GM23338 (cell line): ENCODE measurements at regions not wholly inside any gene's neighbourhood (a gene's known extent, or its start where the extent isn't known, plus 50 kb on each side); places are given as distances from the start of the nearest gene placed in this dataset.

Source experiments
- ATAC-seq: fragments of 200-7000 bp; cut with Tn5 transposase; 3 replicates; pipeline ENCODE4 v1.9.1; 2020
- DNase-seq: peaks from one replicate; pipeline ENCODE4 v3.0.0-alpha.2; 2015; ENCODE audit warnings: low spot score
- H2AFZ ChIP-seq: fragments of 200-600 bp; sonication (generic); 2 replicates; pipeline ENCODE4 v1.8.0; 2016; ENCODE audit warnings: antibody characterized with exemption, mild to moderate bottlenecking, moderate library complexity
- H3F3A ChIP-seq: fragments of 200-600 bp; sonication (generic); replicated peaks from 2 replicates; pipeline ENCODE4 v1.8.0; 2017; ENCODE audit warnings: antibody characterized with exemption, mixed run types, low read depth
- H3K27ac ChIP-seq: fragments of 200-600 bp; sonication (generic); 2 replicates; pipeline ENCODE4 v1.6.1; 2016; ENCODE audit warnings: low read depth
- H3K27me3 ChIP-seq: fragments of 200-600 bp; sonication (generic); 2 replicates; pipeline ENCODE4 v1.8.0; 2016; ENCODE audit warnings: mild to moderate bottlenecking, mixed run types, moderate library complexity; ENCODE audit not compliant: insufficient read depth
- H3K36me3 ChIP-seq: fragments of 200-600 bp; sonication (generic); 2 replicates; pipeline ENCODE4 v1.8.0; 2016; ENCODE audit warnings: mild to moderate bottlenecking; ENCODE audit not compliant: insufficient read depth
- H3K4me1 ChIP-seq: fragments of 200-600 bp; sonication (generic); 2 replicates; pipeline ENCODE4 v1.8.0; 2016; ENCODE audit warnings: mild to moderate bottlenecking, moderate library complexity; ENCODE audit not compliant: insufficient read depth
- H3K4me2 ChIP-seq: fragments of 200-600 bp; sonication (generic); 2 replicates; pipeline ENCODE4 v1.7.1; 2017; ENCODE audit warnings: mixed run types
- H3K4me3 ChIP-seq: fragments of 200-600 bp; sonication (generic); 2 replicates; pipeline ENCODE4 v1.6.1; 2016; ENCODE audit warnings: mixed run types
- H3K79me2 ChIP-seq: fragments of 200-600 bp; sonication (generic); replicated peaks from 2 replicates; pipeline ENCODE4 v1.8.0; 2017; ENCODE audit warnings: mild to moderate bottlenecking; ENCODE audit not compliant: insufficient read depth
- H3K9me2 ChIP-seq: fragments of 200-600 bp; sonication (generic); 2 replicates; pipeline ENCODE4 v1.8.0; 2017; ENCODE audit not compliant: insufficient read depth
- H4K20me1 ChIP-seq: fragments of 200-600 bp; sonication (generic); replicated peaks from 2 replicates; pipeline ENCODE4 v1.8.0; 2017; ENCODE audit warnings: mild to moderate bottlenecking; ENCODE audit not compliant: insufficient read depth
- H3K27ac Mint-ChIP-seq: 2 replicates; pipeline ENCODE4 v1.8.0; 2020; ENCODE audit warnings: inconsistent platforms, mild to moderate bottlenecking, moderate library complexity, mixed read lengths
- H3K27me3 Mint-ChIP-seq: 3 replicates; pipeline ENCODE4 v1.8.0; 2022; ENCODE audit warnings: low read depth, mild to moderate bottlenecking, moderate library complexity, mixed read lengths, inconsistent platforms; ENCODE audit not compliant: insufficient read depth, poor library complexity
- H3K36me3 Mint-ChIP-seq: 3 replicates; pipeline ENCODE4 v1.8.0; 2021; ENCODE audit warnings: low read depth, mild to moderate bottlenecking, inconsistent platforms, moderate library complexity, mixed read lengths
- H3K4me1 Mint-ChIP-seq: 3 replicates; pipeline ENCODE4 v1.8.0; 2020; ENCODE audit warnings: mild to moderate bottlenecking, inconsistent platforms, mixed read lengths
- H3K4me3 Mint-ChIP-seq: 3 replicates; pipeline ENCODE4 v1.8.0; 2021; ENCODE audit warnings: moderate library complexity, mild to moderate bottlenecking, inconsistent platforms, mixed read lengths
- H3K9me3 Mint-ChIP-seq: 3 replicates; pipeline ENCODE4 v1.8.0; 2020; ENCODE audit warnings: moderate library complexity, mild to moderate bottlenecking, inconsistent platforms, mixed read lengths
- CREB1 ChIP-seq: fragments of 250-450 bp; sonication (Bioruptor Pico); IDR thresholded peaks from 2 replicates; pipeline ENCODE4 v1.5.0; 2020; ENCODE audit warnings: low read depth, mild to moderate bottlenecking, moderate library complexity
- CTCF ChIP-seq, 2 experiments: fragments of 200-600 bp in 1 of 2; sonication (generic) in 1 of 2; conservative IDR thresholded peaks; 2 replicates each; pipeline versions ENCODE4 v1.5.1 to v1.6.1; 2016 to 2017; ENCODE audit warnings: antibody characterized with exemption in 2 of 2, low read depth in 2 of 2, mild to moderate bottlenecking in 2 of 2, moderate library complexity in 1 of 2
- ETS1 ChIP-seq: IDR thresholded peaks from 2 replicates; pipeline ENCODE4 v1.6.1; 2016; ENCODE audit warnings: antibody characterized with exemption
- EZH2 ChIP-seq: fragments of 200-600 bp; sonication (generic); IDR thresholded peaks from one replicate; pipeline ENCODE4 v1.8.0; 2017; ENCODE audit warnings: antibody characterized with exemption, mild to moderate bottlenecking, low read depth; ENCODE audit not compliant: unreplicated experiment
- EZH2phosphoT487 ChIP-seq: fragments of 200-600 bp; sonication (generic); IDR thresholded peaks from one replicate; pipeline ENCODE4 v1.8.1; 2018; ENCODE audit warnings: antibody characterized with exemption; ENCODE audit not compliant: unreplicated experiment
- JUNB ChIP-seq: IDR thresholded peaks from one replicate; pipeline ENCODE4 v1.6.1; 2016; ENCODE audit warnings: antibody characterized with exemption; ENCODE audit not compliant: unreplicated experiment
- NANOG ChIP-seq: IDR thresholded peaks from 2 replicates; pipeline ENCODE4 v1.6.1; 2016; ENCODE audit warnings: antibody characterized with exemption, borderline replicate concordance
- POLR2AphosphoS5 ChIP-seq: IDR thresholded peaks from 2 replicates; pipeline ENCODE4 v1.6.1; 2016; ENCODE audit warnings: antibody characterized with exemption, low read depth
- REST ChIP-seq: IDR thresholded peaks from one replicate; pipeline ENCODE4 v1.6.1; 2018; ENCODE audit warnings: antibody characterized with exemption; ENCODE audit not compliant: unreplicated experiment
- STAT1 ChIP-seq: IDR thresholded peaks from one replicate; pipeline ENCODE4 v1.6.1; 2016; ENCODE audit warnings: antibody characterized with exemption; ENCODE audit not compliant: unreplicated experiment
- ZNF114 ChIP-seq: fragments of 250-450 bp; sonication (Bioruptor Pico); IDR thresholded peaks from 2 replicates; pipeline ENCODE4 v1.5.0; 2020; ENCODE audit warnings: mild to moderate bottlenecking, moderate library complexity
- ZNF331 ChIP-seq: fragments of 250-450 bp; sonication (Bioruptor Pico); IDR thresholded peaks from 2 replicates; pipeline ENCODE4 v1.5.0; 2020; ENCODE audit warnings: low read depth, mild to moderate bottlenecking, moderate library complexity
- ZNF462 ChIP-seq: fragments of 250-450 bp; sonication (Bioruptor Pico); IDR thresholded peaks from 2 replicates; pipeline ENCODE4 v1.5.0; 2020; ENCODE audit warnings: mild to moderate bottlenecking, moderate library complexity

GRCh38 chr2:223369889-223370288, 232.3 kb downstream of the SCG2 start:
- no peak for TF ChIP-seq ZNF114
- no peak for TF ChIP-seq CTCF (conservative IDR thresholded peaks at IDR 0.05; ENCODE audit: low read depth in 2 of 2)
- no peak for TF ChIP-seq EZH2
- no peak for TF ChIP-seq POLR2AphosphoS5
- no peak for TF ChIP-seq ZNF462
- no peak for TF ChIP-seq STAT1
- no peak for TF ChIP-seq JUNB
- TF ChIP-seq EZH2phosphoT487: no peak
- no peak for TF ChIP-seq NANOG
- no peak for TF ChIP-seq ZNF331 (CRISPR knock-in tag)
- TF ChIP-seq ETS1: no peak
- TF ChIP-seq CREB1 (CRISPR knock-in tag): no peak
- no peak for TF ChIP-seq REST
- Histone ChIP-seq H4K20me1 (no peaks in the 10 kb centered on the region), H3K4me3 (no peak overlapping the region), H3K36me3 (no peaks in the 10 kb centered on the region), H3K79me2 (no peaks in the 10 kb centered on the region), H3K27ac (no peak overlapping the region), H3K27me3 (no peaks in the 10 kb centered on the region), H3K4me1 (no peaks in the 10 kb centered on the region), H3K9me2 (no peaks in the 10 kb centered on the region), H3F3A (no peaks in the 10 kb centered on the region), H2AFZ (no peak overlapping the region), H3K4me2 (no peak overlapping the region)
- ATAC-seq (no peak), DNase-seq (no peak)
- H3K36me3 Mint-ChIP-seq: no peaks in the 10 kb centered on the region
- no peaks in the 10 kb centered on the region for H3K27me3 Mint-ChIP-seq
- H3K4me3 Mint-ChIP-seq: no peak overlapping the region
- no peak overlapping the region for H3K27ac Mint-ChIP-seq
- H3K9me3 Mint-ChIP-seq: no peaks in the 10 kb centered on the region
- no peaks in the 10 kb centered on the region for H3K4me1 Mint-ChIP-seq
